SU-DHL-6 (cell line): ENCODE measurements at regions not wholly inside any gene's neighbourhood (a gene's known extent, or its start where the extent isn't known, plus 50 kb on each side); places are given as distances from the start of the nearest gene placed in this dataset.

Experiments used
- H2AFZ ChIP-seq: fragments of 200-600 bp; sonication (generic); 2 replicates; pipeline ENCODE4 v1.6.1; 2014; ENCODE audit warnings: low read depth, mild to moderate bottlenecking, moderate library complexity, mixed read lengths, antibody characterized with exemption, low read length; ENCODE audit not compliant: severe bottlenecking
- H3F3A ChIP-seq: fragments of 200-600 bp; shearing (Covaris generic); 2 replicates; pipeline ENCODE4 v1.6.0; 2016; ENCODE audit warnings: antibody characterized with exemption, mild to moderate bottlenecking; ENCODE audit not compliant: insufficient read depth
- H3K27ac ChIP-seq: fragments of 200-600 bp; sonication (generic); 2 replicates; pipeline ENCODE4 v1.5.1; 2016; ENCODE audit warnings: low read depth, mild to moderate bottlenecking, low read length, moderate library complexity, mixed read lengths
- H3K27me3 ChIP-seq: fragments of 200-600 bp; sonication (generic), shearing (Covaris generic); 2 replicates; pipeline ENCODE4 v1.6.0; 2014; ENCODE audit warnings: mild to moderate bottlenecking, low read length
- H3K36me3 ChIP-seq: fragments of 200-600 bp; sonication (generic); 2 replicates; pipeline ENCODE4 v1.6.1; 2014; ENCODE audit warnings: mild to moderate bottlenecking, low read length, mixed read lengths
- H3K4me2 ChIP-seq: fragments of 300-600, 200-600 bp; shearing (Covaris generic), sonication (generic); 2 replicates; pipeline ENCODE4 v1.6.0; 2014; ENCODE audit warnings: low read length, low read depth, mild to moderate bottlenecking; ENCODE audit not compliant: poor library complexity, severe bottlenecking
- H3K4me3 ChIP-seq: fragments of 200-600 bp; sonication (generic); 2 replicates; pipeline ENCODE4 v1.5.1; 2014; ENCODE audit warnings: antibody characterized with exemption, low read length, mild to moderate bottlenecking, mixed read lengths; ENCODE audit not compliant: insufficient read depth, poor library complexity, severe bottlenecking
- H3K79me2 ChIP-seq: fragments of 200-600 bp; sonication (generic); 2 replicates; pipeline ENCODE4 v1.6.1; 2014; ENCODE audit warnings: mild to moderate bottlenecking, low read length, moderate library complexity; ENCODE audit not compliant: insufficient read depth
- H3K9ac ChIP-seq: fragments of 200-600 bp; sonication (generic); 2 replicates; pipeline ENCODE4 v1.7.0; 2014; ENCODE audit warnings: mild to moderate bottlenecking, low read length
- H3K9me2 ChIP-seq: fragments of 200-600 bp; sonication (generic); replicated peaks from 2 replicates; pipeline ENCODE4 v1.6.1; 2014; ENCODE audit warnings: low read length; ENCODE audit not compliant: insufficient read depth
- H3K9me3 ChIP-seq: fragments of 200-600 bp; sonication (generic); 2 replicates; pipeline ENCODE4 v1.6.1; 2014; ENCODE audit warnings: low read length, mixed read lengths; ENCODE audit not compliant: insufficient read depth
- H4K20me1 ChIP-seq: fragments of 200-600 bp; sonication (generic); 2 replicates; pipeline ENCODE4 v1.6.1; 2014; ENCODE audit warnings: low read depth, mild to moderate bottlenecking, antibody characterized with exemption, low read length, moderate library complexity, mixed read lengths
- CTCF ChIP-seq: fragments of 200-600 bp; sonication (generic); IDR thresholded peaks from one replicate; pipeline ENCODE4 v1.5.1; 2017; ENCODE audit warnings: antibody characterized with exemption, mild to moderate bottlenecking, low read length, moderate library complexity; ENCODE audit not compliant: insufficient read depth, poor library complexity, severe bottlenecking
- EZH2phosphoT487 ChIP-seq: fragments of 200-600 bp; sonication (generic), shearing (Covaris generic); conservative IDR thresholded peaks from 2 replicates; pipeline ENCODE4 v1.6.1; 2018; ENCODE audit warnings: mild to moderate bottlenecking, antibody characterized with exemption, low read length, moderate library complexity, mixed read lengths

- no peaks in the 10 kb centered on the region for H3K9me3 ChIP-seq
- no peak overlapping the region for H3K4me2 ChIP-seq
- H3F3A ChIP-seq: no peaks in the 10 kb centered on the region
- no peak for TF ChIP-seq CTCF
- no peak for TF ChIP-seq EZH2phosphoT487
- no peak overlapping the region for H3K9ac ChIP-seq
- no peaks in the 10 kb centered on the region for H3K36me3 ChIP-seq
- no peak overlapping the region for H3K27ac ChIP-seq
- no peaks in the 10 kb centered on the region for H3K27me3 ChIP-seq
- no peaks in the 10 kb centered on the region for H3K79me2 ChIP-seq
- no peak overlapping the region for H2AFZ ChIP-seq
- no peaks in the 10 kb centered on the region for H4K20me1 ChIP-seq
- no peak overlapping the region for H3K4me3 ChIP-seq
- no peaks in the 10 kb centered on the region for H3K9me2 ChIP-seq
These were observed 165.4 kb upstream of the DPP6 start for GRCh38 chr7:153886506-153887441.

- no peaks in the 10 kb centered on the region for H3K79me2 ChIP-seq
These were observed 164.2 kb upstream of the DPP6 start for GRCh38 chr7:153887749-153888569.

GRCh38 chr7:153891990-153892389, 160.2 kb upstream of the DPP6 start:
- no peaks in the 10 kb centered on the region for H3K36me3 ChIP-seq
- H3K9me3 ChIP-seq: no peaks in the 10 kb centered on the region
- no peak overlapping the region for H3K4me3 ChIP-seq
- no peaks in the 10 kb centered on the region for H3F3A ChIP-seq
- no peak for TF ChIP-seq CTCF
- no peak for TF ChIP-seq EZH2phosphoT487
- no peak overlapping the region for H3K27ac ChIP-seq
- H3K9ac ChIP-seq: no peak overlapping the region
- H3K9me2 ChIP-seq: no peaks in the 10 kb centered on the region
- H2AFZ ChIP-seq: no peak overlapping the region
- H4K20me1 ChIP-seq: no peaks in the 10 kb centered on the region
- no peaks in the 10 kb centered on the region for H3K79me2 ChIP-seq
- no peak overlapping the region for H3K4me2 ChIP-seq
- H3K27me3 ChIP-seq: no peaks in the 10 kb centered on the region

More at GRCh38 chr7:153887749-153888569, 164.2 kb upstream of the DPP6 start:
- no peaks in the 10 kb centered on the region for H3K9me3 ChIP-seq
- no peaks in the 10 kb centered on the region for H3K9me2 ChIP-seq
- no peak overlapping the region for H3K27ac ChIP-seq
- H3K36me3 ChIP-seq: no peaks in the 10 kb centered on the region
- H2AFZ ChIP-seq: no peak overlapping the region
- H3K4me3 ChIP-seq: no peak overlapping the region
- H3K27me3 ChIP-seq: no peaks in the 10 kb centered on the region
- H3K9ac ChIP-seq: no peak overlapping the region
- H3F3A ChIP-seq: no peaks in the 10 kb centered on the region
- H3K4me2 ChIP-seq: no peak overlapping the region
- TF ChIP-seq CTCF (no peak), EZH2phosphoT487 (no peak)
- H4K20me1 ChIP-seq: no peaks in the 10 kb centered on the region
